ENCODE measurements at regions not wholly inside any gene's neighbourhood (a gene's known extent, or its start where the extent isn't known, plus 50 kb on each side); places are given as distances from the start of the nearest gene placed in this dataset.
A peak's percentile ranks its signal among the peaks of the same experiment; 100 is the strongest.

GRCh38 chr9:89937051-89937450, 332.2 kb downstream of the GADD45G start:
- peaks cover 3 to 24% of the 10 kb centered on the region in 2 donors for H3K4me1 ChIP-seq
- TF ChIP-seq, protein P1, sequence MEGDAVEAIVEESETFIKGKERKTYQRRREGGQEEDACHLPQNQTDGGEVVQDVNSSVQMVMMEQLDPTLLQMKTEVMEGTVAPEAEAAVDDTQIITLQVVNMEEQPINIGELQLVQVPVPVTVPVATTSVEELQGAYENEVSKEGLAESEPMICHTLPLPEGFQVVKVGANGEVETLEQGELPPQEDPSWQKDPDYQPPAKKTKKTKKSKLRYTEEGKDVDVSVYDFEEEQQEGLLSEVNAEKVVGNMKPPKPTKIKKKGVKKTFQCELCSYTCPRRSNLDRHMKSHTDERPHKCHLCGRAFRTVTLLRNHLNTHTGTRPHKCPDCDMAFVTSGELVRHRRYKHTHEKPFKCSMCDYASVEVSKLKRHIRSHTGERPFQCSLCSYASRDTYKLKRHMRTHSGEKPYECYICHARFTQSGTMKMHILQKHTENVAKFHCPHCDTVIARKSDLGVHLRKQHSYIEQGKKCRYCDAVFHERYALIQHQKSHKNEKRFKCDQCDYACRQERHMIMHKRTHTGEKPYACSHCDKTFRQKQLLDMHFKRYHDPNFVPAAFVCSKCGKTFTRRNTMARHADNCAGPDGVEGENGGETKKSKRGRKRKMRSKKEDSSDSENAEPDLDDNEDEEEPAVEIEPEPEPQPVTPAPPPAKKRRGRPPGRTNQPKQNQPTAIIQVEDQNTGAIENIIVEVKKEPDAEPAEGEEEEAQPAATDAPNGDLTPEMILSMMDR (IDR thresholded peaks at IDR 0.05): no peak
- intact Hi-C loops (cut with DNase I): no loop called here

GRCh38 chr9:89939181-89939580, 334.4 kb downstream of the GADD45G start:
- no peaks in the 10 kb centered on the region for H3K9me3 ChIP-seq
- DNase-seq (ENCODE audit: low spot score in 2 of 2): no peak
- no peaks in the 10 kb centered on the region for H3K36me3 ChIP-seq
- no peak overlapping the region for H3K27ac ChIP-seq
- TF ChIP-seq, protein P1 (IDR thresholded peaks at IDR 0.05): no peak
- peaks cover 0 to 14% of the 10 kb centered on the region in 2 donors for H3K4me1 ChIP-seq
- no peaks in the 10 kb centered on the region for H3K27me3 ChIP-seq
- intact Hi-C loops (cut with DNase I): no loop called here
- no peak overlapping the region for H3K4me3 ChIP-seq

More at GRCh38 chr9:89937051-89937450, 332.2 kb downstream of the GADD45G start:
- no peak for DNase-seq (ENCODE audit: low spot score in 2 of 2)
- Histone ChIP-seq H3K36me3 (no peaks in the 10 kb centered on the region), H3K27me3 (no peaks in the 10 kb centered on the region), H3K9me3 (no peaks in the 10 kb centered on the region), H3K4me3 (no peak overlapping the region), H3K27ac (no peak overlapping the region)

GRCh38 chr9:89939626-89940292, 334.9 kb downstream of the GADD45G start:
- Histone ChIP-seq H3K27me3 (no peaks in the 10 kb centered on the region), H3K4me3 (no peak overlapping the region), H3K9me3 (no peaks in the 10 kb centered on the region), H3K36me3 (no peaks in the 10 kb centered on the region), H3K4me1 (peaks cover 0 to 14% of the 10 kb centered on the region in 2 donors), H3K27ac (no peak overlapping the region)
- TF ChIP-seq, protein P1 (IDR thresholded peaks at IDR 0.05): no peak
- DNase-seq (ENCODE audit: low spot score in 2 of 2): no peak
- intact Hi-C loops (cut with DNase I): loop anchor here (5.0 kb wide), 1 partner anchor 337 kb away; no protein-coding TSS in a partner anchor

DNA sequence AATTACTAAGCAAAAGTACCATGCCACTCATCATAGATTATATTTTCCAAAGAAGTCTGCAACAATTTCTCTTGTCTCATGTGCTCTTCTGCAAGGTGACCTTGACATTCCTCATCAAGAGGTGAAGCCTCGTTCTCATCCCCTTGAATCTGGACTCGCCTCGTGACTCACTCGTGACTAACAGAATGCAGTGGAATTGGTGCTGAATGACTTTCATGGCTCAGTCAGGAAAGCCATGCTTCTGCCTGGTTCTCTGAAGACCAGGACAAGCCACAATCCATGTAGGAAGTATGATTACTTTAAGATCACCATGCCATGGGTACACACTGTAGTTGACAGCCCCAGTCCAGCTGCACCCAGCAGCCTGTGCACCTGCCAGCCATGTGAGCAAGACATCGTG, 335.8 kb downstream of the GADD45G start:
- no peaks in the 10 kb centered on the region for H3K9me3 ChIP-seq
- no peak overlapping the region for H3K27ac ChIP-seq
- H3K36me3 ChIP-seq: no peaks in the 10 kb centered on the region
- no peak for DNase-seq (ENCODE audit: low spot score in 2 of 2)
- TF ChIP-seq, protein P1 (IDR thresholded peaks at IDR 0.05): no peak
- H3K4me1 ChIP-seq: peaks cover 0 to 14% of the 10 kb centered on the region in 2 donors
- H3K4me3 ChIP-seq: no peak overlapping the region
- no peaks in the 10 kb centered on the region for H3K27me3 ChIP-seq
- intact Hi-C loops (cut with DNase I): loop anchor here (5.0 kb wide), 1 partner anchor 338 kb away; no protein-coding TSS in a partner anchor

GRCh38 chr9:89941875-89942274, 337.1 kb downstream of the GADD45G start:
- H3K4me1 ChIP-seq: peaks cover 0 to 14% of the 10 kb centered on the region in 2 donors
- peak overlapping the region in 1 of 2 donors; percentile 57 for H3K27ac ChIP-seq
- intact Hi-C loops (cut with DNase I): loop anchor here (5.0 kb wide), 1 partner anchor 340 kb away; no protein-coding TSS in a partner anchor
- no peaks in the 10 kb centered on the region for H3K36me3 ChIP-seq
- TF ChIP-seq, protein P1 (IDR thresholded peaks at IDR 0.05): no peak
- no peak overlapping the region for H3K4me3 ChIP-seq
- DNase-seq (ENCODE audit: low spot score in 2 of 2): no peak
- no peaks in the 10 kb centered on the region for H3K9me3 ChIP-seq
- no peaks in the 10 kb centered on the region for H3K27me3 ChIP-seq

All from ascending aorta (tissue), 2 donors.